ENCODE measurements at regions not wholly inside any gene's neighbourhood (a gene's known extent, or its start where the extent isn't known, plus 50 kb on each side); places are given as distances from the start of the nearest gene placed in this dataset.

DNA sequence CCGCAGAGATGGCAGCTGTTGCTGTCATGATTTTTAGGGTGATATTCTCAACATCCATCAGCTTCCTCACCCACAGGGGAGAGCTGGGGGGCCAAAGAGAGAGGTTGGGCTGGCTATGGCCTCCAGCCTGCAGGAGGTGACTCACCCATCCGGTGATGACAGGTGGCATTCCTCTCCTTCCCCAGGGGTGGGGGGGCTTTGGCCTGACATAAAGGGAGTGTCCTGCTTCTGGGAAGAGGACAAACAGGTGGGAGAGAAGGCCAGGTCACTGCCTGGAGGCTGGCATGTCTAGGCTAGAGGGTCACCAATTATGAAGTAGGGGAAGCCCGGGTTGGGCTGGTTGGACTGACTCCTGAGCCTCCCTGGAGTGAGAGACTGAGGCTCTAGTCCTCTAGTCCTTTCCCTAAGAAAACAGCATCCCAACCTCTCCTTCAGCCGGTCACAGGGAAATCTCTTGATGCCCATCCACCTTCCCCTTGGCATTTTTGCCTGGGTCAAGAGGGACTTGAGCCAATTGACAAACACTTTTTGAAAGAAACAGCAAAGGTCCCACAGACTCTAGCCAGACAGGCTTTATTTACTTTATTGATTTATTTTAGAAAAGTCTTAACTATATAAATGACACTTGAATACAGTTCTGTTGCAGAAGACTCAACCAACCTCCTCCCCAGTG lies 79.8 kb upstream of the ZNF716 start:
- TF ChIP-seq ZNF274 (IDR thresholded peaks at IDR 0.05; ENCODE audit: low read depth, low read length) (no peak), YY1 (IDR thresholded peaks at IDR 0.05; ENCODE audit: insufficient read depth, insufficient read length) (no peak)

Data from NT2/D1 (cell line).